H1 (cell line): ENCODE measurements at regions not wholly inside any gene's neighbourhood (a gene's known extent, or its start where the extent isn't known, plus 50 kb on each side); places are given as distances from the start of the nearest gene placed in this dataset.

Source experiments
- BCL11A ChIP-seq, 2 experiments: IDR thresholded peaks; one replicate each; pipeline ENCODE4 v1.6.1; 2011; ENCODE audit warnings: low read depth in 2 of 2, low read length in 2 of 2, mild to moderate bottlenecking in 2 of 2
- CBX5 ChIP-seq: fragments of 300-800, 300-1000 bp; sonication (generic); IDR thresholded peaks from 2 replicates; pipeline ENCODE4 v1.7.1; 2016; ENCODE audit warnings: antibody characterized with exemption, low read length, low read depth
- CHD7 ChIP-seq: fragments of 300-600 bp; sonication (generic); IDR thresholded peaks from 2 replicates; pipeline ENCODE4 v1.7.1; 2012; ENCODE audit warnings: low read length, moderate library complexity, mild to moderate bottlenecking, inconsistent platforms; ENCODE audit not compliant: insufficient replicate concordance
- RAD21 ChIP-seq, 2 experiments: IDR thresholded peaks in 1 of 2; conservative IDR thresholded peaks in 1 of 2; 2 replicates each; pipeline ENCODE4 v1.6.1; 2011; ENCODE audit warnings: low read depth in 2 of 2, low read length in 2 of 2, improper control_type of control experiment in 1 of 2, inconsistent platforms in 1 of 2, mild to moderate bottlenecking in 1 of 2, moderate library complexity in 1 of 2
- RNF2 ChIP-seq: fragments of 200-900, 300-1000 bp; sonication (generic); IDR thresholded peaks from 2 replicates; pipeline ENCODE4 v1.7.1; 2016; ENCODE audit warnings: borderline replicate concordance, low read depth, mild to moderate bottlenecking, antibody characterized with exemption, low read length; ENCODE audit not compliant: poor library complexity, severe bottlenecking; ENCODE audit errors: missing control alignments

GRCh38 chr3:176724394-176724759 lies 472.9 kb downstream of the TBL1XR1 start (continued):
- no peak for TF ChIP-seq CHD7
- no peak for TF ChIP-seq CBX5
- no peak for TF ChIP-seq RAD21 (IDR thresholded peaks at IDR 0.05 in 1 of 2, conservative IDR thresholded peaks at IDR 0.05 in 1 of 2; ENCODE audit: low read depth in 2 of 2, low read length in 2 of 2)
- TF ChIP-seq BCL11A (IDR thresholded peaks at IDR 0.05; ENCODE audit: low read depth in 2 of 2, low read length in 2 of 2) = no peak
- no peak for TF ChIP-seq RNF2
